ENCODE measurements at regions not wholly inside any gene's neighbourhood (a gene's known extent, or its start where the extent isn't known, plus 50 kb on each side); places are given as distances from the start of the nearest gene placed in this dataset.

DNA sequence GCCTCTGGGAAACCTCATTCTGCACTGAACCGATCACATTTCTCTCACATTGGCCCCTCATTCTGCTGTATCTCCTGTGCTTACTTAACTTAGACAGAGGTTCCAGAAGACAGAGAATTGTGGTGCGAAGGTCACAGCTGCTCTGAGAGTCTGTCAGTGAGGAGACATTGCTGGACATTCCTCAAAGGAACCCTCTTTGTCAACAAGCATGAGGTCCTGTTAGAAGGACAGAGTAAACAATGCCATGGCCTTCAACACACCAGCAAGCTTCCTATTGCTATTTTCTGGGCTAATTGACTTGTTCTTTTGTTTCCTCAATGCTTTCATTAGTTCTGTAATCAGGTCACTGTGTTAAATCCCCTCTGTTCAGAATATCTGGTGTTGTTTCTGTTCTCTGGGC is 109.3 kb upstream of the FZD8 start:
- H3K4me3 ChIP-seq = no peak overlapping the region
- intact Hi-C loops (cut with DNase I) = no loop called here
- TF ChIP-seq EP300 (IDR thresholded peaks at IDR 0.05) (no peak), POLR2AphosphoS5 (IDR thresholded peaks at IDR 0.05) (no peak), POLR2A (IDR thresholded peaks at IDR 0.05) (no peak)
- TF ChIP-seq, protein P1, sequence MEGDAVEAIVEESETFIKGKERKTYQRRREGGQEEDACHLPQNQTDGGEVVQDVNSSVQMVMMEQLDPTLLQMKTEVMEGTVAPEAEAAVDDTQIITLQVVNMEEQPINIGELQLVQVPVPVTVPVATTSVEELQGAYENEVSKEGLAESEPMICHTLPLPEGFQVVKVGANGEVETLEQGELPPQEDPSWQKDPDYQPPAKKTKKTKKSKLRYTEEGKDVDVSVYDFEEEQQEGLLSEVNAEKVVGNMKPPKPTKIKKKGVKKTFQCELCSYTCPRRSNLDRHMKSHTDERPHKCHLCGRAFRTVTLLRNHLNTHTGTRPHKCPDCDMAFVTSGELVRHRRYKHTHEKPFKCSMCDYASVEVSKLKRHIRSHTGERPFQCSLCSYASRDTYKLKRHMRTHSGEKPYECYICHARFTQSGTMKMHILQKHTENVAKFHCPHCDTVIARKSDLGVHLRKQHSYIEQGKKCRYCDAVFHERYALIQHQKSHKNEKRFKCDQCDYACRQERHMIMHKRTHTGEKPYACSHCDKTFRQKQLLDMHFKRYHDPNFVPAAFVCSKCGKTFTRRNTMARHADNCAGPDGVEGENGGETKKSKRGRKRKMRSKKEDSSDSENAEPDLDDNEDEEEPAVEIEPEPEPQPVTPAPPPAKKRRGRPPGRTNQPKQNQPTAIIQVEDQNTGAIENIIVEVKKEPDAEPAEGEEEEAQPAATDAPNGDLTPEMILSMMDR (IDR thresholded peaks at IDR 0.05) = no peak
- no peaks in the 10 kb centered on the region for H3K9me3 ChIP-seq
- H3K4me1 ChIP-seq = no peaks in the 10 kb centered on the region
- WGBS, 2 donors = 80 to 84% methylated on average over 2 of the region's 2 CpGs
- no peaks in the 10 kb centered on the region for H3K36me3 ChIP-seq
- H3K27ac ChIP-seq = no peak overlapping the region
- no peaks in the 10 kb centered on the region for H3K27me3 ChIP-seq
- DNase-seq = no peak

DNA sequence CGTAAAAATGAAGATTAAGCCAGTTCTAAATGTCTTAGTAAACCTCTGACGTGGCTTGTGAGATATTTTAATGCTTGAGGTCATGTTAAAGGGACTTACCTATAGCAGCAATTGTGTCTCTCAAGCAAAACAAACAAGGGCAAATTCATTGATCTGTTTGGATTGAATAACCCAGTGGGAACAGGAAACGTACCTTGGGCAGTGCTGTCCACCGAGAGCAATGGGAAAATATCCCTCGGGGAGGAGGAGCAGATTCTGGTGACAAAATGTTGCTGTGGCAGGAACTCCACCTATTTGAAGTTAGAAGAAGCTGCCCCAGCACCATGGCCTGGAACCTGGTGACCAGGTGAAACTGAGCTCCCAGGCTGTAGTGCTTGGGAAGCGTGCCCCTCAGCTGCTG is 107.1 kb upstream of the FZD8 start:
- WGBS, 2 donors = 90 to 92% methylated on average over 6 of the region's 6 CpGs
- H3K9me3 ChIP-seq = no peaks in the 10 kb centered on the region
- TF ChIP-seq POLR2AphosphoS5 (IDR thresholded peaks at IDR 0.05) (no peak), POLR2A (IDR thresholded peaks at IDR 0.05) (no peak), EP300 (IDR thresholded peaks at IDR 0.05) (no peak)
- TF ChIP-seq, protein P1 (IDR thresholded peaks at IDR 0.05) = no peak

DNA sequence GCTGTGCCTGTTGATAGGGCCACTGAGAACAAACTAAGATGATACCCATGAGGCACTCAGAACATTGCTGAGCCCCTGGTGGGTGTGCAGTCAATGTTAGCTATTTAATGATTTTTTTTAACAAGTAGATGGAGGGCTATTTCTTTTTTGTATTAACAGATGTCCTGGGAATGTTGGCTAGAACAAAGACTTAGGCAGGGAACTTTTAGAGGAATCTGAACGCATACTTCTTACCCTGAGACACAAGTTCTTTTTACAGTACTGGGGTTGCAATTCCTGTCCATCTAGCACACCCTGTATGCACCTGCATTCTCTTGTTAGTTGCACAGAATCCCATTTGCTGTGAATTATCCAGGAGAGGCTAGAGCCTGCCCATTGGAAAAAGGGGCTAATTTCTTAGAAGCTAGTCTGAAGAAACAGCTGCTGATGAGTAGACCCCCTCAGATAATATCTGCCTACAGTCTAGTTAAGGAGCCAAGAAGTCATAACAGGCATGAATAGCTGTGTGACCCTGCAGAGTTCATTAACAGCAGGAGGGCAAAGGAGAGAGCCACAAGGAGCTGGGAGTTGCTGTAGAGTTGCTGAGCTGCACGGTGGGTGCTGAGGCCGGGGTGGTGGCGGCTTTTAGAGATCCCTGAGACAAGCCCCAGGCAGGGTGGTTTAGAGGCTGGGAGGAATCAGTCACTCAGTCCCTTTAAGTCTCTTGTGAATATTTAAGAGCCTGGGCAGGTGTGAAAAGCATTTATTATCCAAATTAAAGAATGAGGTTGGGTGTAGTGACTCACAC is 103.7 kb upstream of the FZD8 start:
- no peaks in the 10 kb centered on the region for H3K27me3 ChIP-seq
- no peak for TF ChIP-seq POLR2A (IDR thresholded peaks at IDR 0.05)
- TF ChIP-seq EP300 (IDR thresholded peaks at IDR 0.05) = no peak
- TF ChIP-seq POLR2AphosphoS5 (IDR thresholded peaks at IDR 0.05) = no peak
- TF ChIP-seq, protein P1 (IDR thresholded peaks at IDR 0.05) = no peak
- 94% methylated on average over 4 of the region's 4 CpGs for WGBS, 2 donors
- H3K4me1 ChIP-seq = peaks cover 0 to 6% (median 0%) of the 10 kb centered on the region in 4 donors
- intact Hi-C loops (cut with DNase I) = no loop called here
- no peak overlapping the region for H3K4me3 ChIP-seq
- no peak for DNase-seq
- no peaks in the 10 kb centered on the region for H3K36me3 ChIP-seq
- no peaks in the 10 kb centered on the region for H3K9me3 ChIP-seq
- H3K27ac ChIP-seq = no peak overlapping the region

More for the DNA sequence above, 107.1 kb upstream of the FZD8 start:
- Histone ChIP-seq H3K27ac (no peak overlapping the region), H3K4me3 (no peak overlapping the region), H3K4me1 (peaks cover 0 to 3% (median 0%) of the 10 kb centered on the region in 4 donors), H3K27me3 (no peaks in the 10 kb centered on the region), H3K36me3 (no peaks in the 10 kb centered on the region)
- DNase-seq = no peak
- intact Hi-C loops (cut with DNase I) = no loop called here

DNA sequence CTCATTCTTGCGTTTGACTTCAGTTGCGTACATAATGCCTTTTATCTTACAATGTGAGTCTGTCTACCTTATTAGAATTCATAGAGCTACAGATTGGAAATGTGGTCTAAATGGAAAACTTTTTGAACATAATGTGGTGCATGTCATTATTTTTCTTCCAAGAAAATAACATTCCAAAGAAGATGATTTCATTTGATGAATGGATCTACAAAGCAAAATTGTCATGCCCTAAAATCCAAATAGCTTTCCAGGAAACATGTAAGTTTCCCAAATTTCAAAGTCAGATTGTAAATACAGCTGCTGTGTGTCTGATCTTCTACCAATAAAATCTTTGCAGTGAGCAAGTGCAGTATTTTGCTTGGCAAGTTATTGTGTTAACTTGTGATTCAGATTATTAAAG is 101.8 kb upstream of the FZD8 start:
- peaks cover 0 to 6% (median 0%) of the 10 kb centered on the region in 4 donors for H3K4me1 ChIP-seq
- WGBS, 2 donors = 82 to 84% methylated on average over 2 of the region's 2 CpGs
- TF ChIP-seq POLR2A (IDR thresholded peaks at IDR 0.05) (no peak), EP300 (IDR thresholded peaks at IDR 0.05) (no peak), POLR2AphosphoS5 (IDR thresholded peaks at IDR 0.05) (no peak)
- TF ChIP-seq, protein P1 (IDR thresholded peaks at IDR 0.05) = no peak
- no peak for DNase-seq
- no peaks in the 10 kb centered on the region for H3K27me3 ChIP-seq
- no peaks in the 10 kb centered on the region for H3K9me3 ChIP-seq
- intact Hi-C loops (cut with DNase I) = no loop called here
- H3K36me3 ChIP-seq = no peaks in the 10 kb centered on the region
- no peak overlapping the region for H3K4me3 ChIP-seq
- no peak overlapping the region for H3K27ac ChIP-seq

DNA sequence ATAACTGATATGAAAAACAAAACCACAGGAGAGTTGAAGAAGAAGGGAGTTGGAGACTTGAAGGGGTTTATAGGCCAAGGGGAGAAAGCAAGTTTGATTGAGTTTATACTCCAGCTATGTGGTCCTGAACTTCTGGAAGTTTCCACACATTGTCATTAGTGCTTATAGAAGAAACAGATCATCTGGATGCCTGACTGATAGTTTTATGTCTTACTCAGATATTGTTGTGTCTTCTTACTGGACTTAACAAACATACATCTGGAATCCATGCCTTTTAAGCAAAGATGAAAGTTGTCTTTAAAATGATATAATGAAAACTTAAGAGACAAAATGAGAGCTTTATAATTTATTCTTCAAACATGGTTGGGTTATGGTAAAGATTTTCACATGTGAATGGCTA is 101.3 kb upstream of the FZD8 start:
- H3K4me3 ChIP-seq = no peak overlapping the region
- intact Hi-C loops (cut with DNase I) = no loop called here
- H3K4me1 ChIP-seq = peaks cover 0 to 6% (median 0%) of the 10 kb centered on the region in 4 donors
- no peaks in the 10 kb centered on the region for H3K9me3 ChIP-seq
- no peaks in the 10 kb centered on the region for H3K27me3 ChIP-seq
- H3K27ac ChIP-seq = no peak overlapping the region
- TF ChIP-seq POLR2AphosphoS5 (IDR thresholded peaks at IDR 0.05) (no peak), EP300 (IDR thresholded peaks at IDR 0.05) (no peak), POLR2A (IDR thresholded peaks at IDR 0.05) (no peak)
- TF ChIP-seq, protein P1 (IDR thresholded peaks at IDR 0.05) = no peak
- DNase-seq = no peak
- H3K36me3 ChIP-seq = no peaks in the 10 kb centered on the region
